MM.1S (cell line): ENCODE measurements at regions not wholly inside any gene's neighbourhood (a gene's known extent, or its start where the extent isn't known, plus 50 kb on each side); places are given as distances from the start of the nearest gene placed in this dataset.

ENCODE experiments used
- EZH2 ChIP-seq: fragments of 300-600 bp; sonication (generic); optimal IDR thresholded peaks from 2 replicates; pipeline ENCODE3; 2017; ENCODE audit warnings: low read depth, mild to moderate bottlenecking, antibody characterized with exemption, low read length, mixed read lengths
- TF ChIP-seq, protein P1 (sequence below): fragments of 300-600 bp; sonication (generic); IDR thresholded peaks from 2 replicates; pipeline ENCODE4 v1.5.1; 2016; ENCODE audit warnings: antibody characterized with exemption, low read length, mixed read lengths

DNA sequence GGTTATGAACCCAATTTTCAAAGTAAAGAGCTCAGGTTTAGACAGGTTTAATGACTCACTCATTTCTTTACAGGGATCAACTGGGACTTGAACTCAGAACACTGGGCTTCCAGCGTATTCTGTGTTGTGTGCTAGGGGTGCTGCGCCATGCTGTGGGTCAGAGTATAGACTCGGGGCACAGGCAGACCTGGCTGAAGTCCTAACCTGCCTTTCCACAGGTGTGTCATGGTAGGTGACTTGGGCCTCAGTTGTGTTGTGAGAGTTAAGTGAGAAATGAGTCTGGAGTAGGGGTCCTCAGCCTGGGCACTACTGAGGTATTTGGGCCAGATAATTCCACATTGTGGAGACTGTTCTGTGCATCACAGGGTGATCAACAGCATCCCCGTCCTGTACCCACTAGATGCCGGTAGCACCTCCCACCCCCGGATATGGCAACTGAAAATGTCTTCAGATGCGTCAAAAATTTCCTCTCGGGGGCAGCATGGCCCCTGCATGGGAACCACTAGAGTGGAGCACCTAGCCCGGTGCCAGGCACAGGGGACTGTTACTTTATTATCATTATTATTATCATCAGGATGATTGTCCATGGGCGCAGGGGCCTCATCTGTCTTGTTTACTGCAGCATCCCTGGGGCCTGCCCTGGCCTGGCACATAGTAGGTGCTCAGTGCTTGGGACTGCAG is 575.5 kb downstream of the PTPRU start:
- TF ChIP-seq, protein P1, sequence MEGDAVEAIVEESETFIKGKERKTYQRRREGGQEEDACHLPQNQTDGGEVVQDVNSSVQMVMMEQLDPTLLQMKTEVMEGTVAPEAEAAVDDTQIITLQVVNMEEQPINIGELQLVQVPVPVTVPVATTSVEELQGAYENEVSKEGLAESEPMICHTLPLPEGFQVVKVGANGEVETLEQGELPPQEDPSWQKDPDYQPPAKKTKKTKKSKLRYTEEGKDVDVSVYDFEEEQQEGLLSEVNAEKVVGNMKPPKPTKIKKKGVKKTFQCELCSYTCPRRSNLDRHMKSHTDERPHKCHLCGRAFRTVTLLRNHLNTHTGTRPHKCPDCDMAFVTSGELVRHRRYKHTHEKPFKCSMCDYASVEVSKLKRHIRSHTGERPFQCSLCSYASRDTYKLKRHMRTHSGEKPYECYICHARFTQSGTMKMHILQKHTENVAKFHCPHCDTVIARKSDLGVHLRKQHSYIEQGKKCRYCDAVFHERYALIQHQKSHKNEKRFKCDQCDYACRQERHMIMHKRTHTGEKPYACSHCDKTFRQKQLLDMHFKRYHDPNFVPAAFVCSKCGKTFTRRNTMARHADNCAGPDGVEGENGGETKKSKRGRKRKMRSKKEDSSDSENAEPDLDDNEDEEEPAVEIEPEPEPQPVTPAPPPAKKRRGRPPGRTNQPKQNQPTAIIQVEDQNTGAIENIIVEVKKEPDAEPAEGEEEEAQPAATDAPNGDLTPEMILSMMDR: no peak
- TF ChIP-seq EZH2: no peak
